ENCODE measurements at regions not wholly inside any gene's neighbourhood (a gene's known extent, or its start where the extent isn't known, plus 50 kb on each side); places are given as distances from the start of the nearest gene placed in this dataset.

DNA sequence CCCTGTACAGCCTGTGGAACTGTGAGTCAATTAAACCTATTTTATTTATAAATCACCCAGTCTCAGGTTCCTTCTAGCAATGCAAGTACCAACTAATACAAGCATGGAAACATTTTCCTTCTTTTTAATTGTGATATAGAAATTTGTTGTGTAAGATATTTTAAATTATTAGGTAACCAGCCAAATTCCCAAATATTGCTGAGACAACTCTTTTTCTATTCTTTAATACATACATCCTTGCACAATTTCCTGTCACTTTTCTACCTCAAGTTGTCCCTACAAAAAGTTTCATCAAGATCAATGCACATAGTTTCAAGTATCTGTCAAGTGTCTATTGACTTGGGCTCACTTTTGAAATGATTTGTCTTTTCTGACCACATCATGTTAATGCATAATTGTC lies 488.6 kb downstream of the ACTL7B start:
- Histone ChIP-seq H3K4me1 (ENCODE audit: insufficient read depth, low read length, severe bottlenecking) (no peaks in the 10 kb centered on the region), H3K79me2 (ENCODE audit: insufficient read depth, low read length) (no peaks in the 10 kb centered on the region), H3K9me3 (ENCODE audit: low read length) (no peaks in the 10 kb centered on the region), H3K9ac (ENCODE audit: low read length) (no peak overlapping the region), H2AFZ (ENCODE audit: low read length) (no peak overlapping the region), H3K27me3 (ENCODE audit: insufficient read depth, low read length) (no peaks in the 10 kb centered on the region), H3K4me2 (ENCODE audit: low read length) (no peak overlapping the region), H3K36me3 (ENCODE audit: insufficient read depth, low read length) (no peaks in the 10 kb centered on the region), H3K4me3 (ENCODE audit: low read depth, low read length, poor library complexity, severe bottlenecking) (no peak overlapping the region), H3K27ac (ENCODE audit: low read depth, low read length, poor library complexity, severe bottlenecking) (no peak overlapping the region), H4K20me1 (ENCODE audit: insufficient read depth, low read length) (no peaks in the 10 kb centered on the region), H3F3A (ENCODE audit: insufficient read depth, low read length) (no peaks in the 10 kb centered on the region), H3K9me2 (ENCODE audit: low read depth, low read length) (no peaks in the 10 kb centered on the region)
- TF ChIP-seq EZH2 (IDR thresholded peaks at IDR 0.05; ENCODE audit: borderline replicate concordance, low read length): no peak
- TF ChIP-seq, protein P1, sequence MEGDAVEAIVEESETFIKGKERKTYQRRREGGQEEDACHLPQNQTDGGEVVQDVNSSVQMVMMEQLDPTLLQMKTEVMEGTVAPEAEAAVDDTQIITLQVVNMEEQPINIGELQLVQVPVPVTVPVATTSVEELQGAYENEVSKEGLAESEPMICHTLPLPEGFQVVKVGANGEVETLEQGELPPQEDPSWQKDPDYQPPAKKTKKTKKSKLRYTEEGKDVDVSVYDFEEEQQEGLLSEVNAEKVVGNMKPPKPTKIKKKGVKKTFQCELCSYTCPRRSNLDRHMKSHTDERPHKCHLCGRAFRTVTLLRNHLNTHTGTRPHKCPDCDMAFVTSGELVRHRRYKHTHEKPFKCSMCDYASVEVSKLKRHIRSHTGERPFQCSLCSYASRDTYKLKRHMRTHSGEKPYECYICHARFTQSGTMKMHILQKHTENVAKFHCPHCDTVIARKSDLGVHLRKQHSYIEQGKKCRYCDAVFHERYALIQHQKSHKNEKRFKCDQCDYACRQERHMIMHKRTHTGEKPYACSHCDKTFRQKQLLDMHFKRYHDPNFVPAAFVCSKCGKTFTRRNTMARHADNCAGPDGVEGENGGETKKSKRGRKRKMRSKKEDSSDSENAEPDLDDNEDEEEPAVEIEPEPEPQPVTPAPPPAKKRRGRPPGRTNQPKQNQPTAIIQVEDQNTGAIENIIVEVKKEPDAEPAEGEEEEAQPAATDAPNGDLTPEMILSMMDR (IDR thresholded peaks at IDR 0.05; ENCODE audit: low read length): no peak

DNA sequence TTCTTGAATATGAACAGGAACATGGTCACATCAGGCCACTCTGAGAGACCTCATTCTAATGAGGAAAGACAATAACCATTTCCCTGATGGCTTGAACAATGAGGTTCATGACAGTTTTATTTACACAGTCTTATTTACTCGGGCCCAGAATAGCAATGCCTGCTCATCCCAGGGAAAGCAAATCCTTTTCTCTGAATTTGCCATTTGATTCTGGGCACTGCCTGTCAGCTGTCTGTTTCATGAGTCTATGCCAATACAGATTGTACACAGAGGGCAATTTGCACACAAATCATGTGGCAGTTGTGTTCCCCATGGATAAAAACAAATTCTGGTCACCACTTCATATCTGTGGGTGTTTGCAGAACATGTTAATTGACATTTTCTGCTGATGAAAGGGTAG lies 492.5 kb downstream of the ACTL7B start:
- no peaks in the 10 kb centered on the region for H4K20me1 ChIP-seq (ENCODE audit: insufficient read depth, low read length)
- no peak overlapping the region for H3K27ac ChIP-seq (ENCODE audit: low read depth, low read length, poor library complexity, severe bottlenecking)

DNA sequence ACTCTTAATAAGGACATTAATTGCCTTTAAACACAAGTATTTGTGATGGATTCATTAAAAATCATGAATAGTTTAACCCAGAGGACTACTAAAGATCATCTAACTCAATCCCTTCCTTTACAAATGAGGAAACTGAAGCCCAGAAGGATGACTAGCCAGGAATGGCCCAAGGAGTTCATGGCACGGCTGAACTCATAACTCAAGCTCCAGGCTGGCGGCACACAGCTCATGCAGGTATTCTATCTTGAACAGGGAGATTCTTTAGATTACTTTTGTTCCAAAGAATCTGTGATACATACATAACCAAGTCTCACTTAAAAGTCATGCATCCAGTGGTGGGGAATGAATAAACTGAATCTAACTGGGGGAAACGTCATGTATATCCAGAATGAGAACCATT lies 495.5 kb downstream of the ACTL7B start:
- TF ChIP-seq, protein P1 (IDR thresholded peaks at IDR 0.05; ENCODE audit: low read length): no peak
- no peak for TF ChIP-seq EZH2 (IDR thresholded peaks at IDR 0.05; ENCODE audit: borderline replicate concordance, low read length)
- H3F3A ChIP-seq (ENCODE audit: insufficient read depth, low read length): no peaks in the 10 kb centered on the region
- H3K79me2 ChIP-seq (ENCODE audit: insufficient read depth, low read length): no peaks in the 10 kb centered on the region
- H3K36me3 ChIP-seq (ENCODE audit: insufficient read depth, low read length): no peaks in the 10 kb centered on the region
- no peak overlapping the region for H2AFZ ChIP-seq (ENCODE audit: low read length)
- H3K4me1 ChIP-seq (ENCODE audit: insufficient read depth, low read length, severe bottlenecking): no peaks in the 10 kb centered on the region
- no peak overlapping the region for H3K9ac ChIP-seq (ENCODE audit: low read length)
- no peak overlapping the region for H3K27ac ChIP-seq (ENCODE audit: low read depth, low read length, poor library complexity, severe bottlenecking)
- no peaks in the 10 kb centered on the region for H3K9me2 ChIP-seq (ENCODE audit: low read depth, low read length)
- H4K20me1 ChIP-seq (ENCODE audit: insufficient read depth, low read length): no peaks in the 10 kb centered on the region
- H3K4me3 ChIP-seq (ENCODE audit: low read depth, low read length, poor library complexity, severe bottlenecking): no peak overlapping the region
- no peak overlapping the region for H3K4me2 ChIP-seq (ENCODE audit: low read length)
- no peaks in the 10 kb centered on the region for H3K27me3 ChIP-seq (ENCODE audit: insufficient read depth, low read length)
- H3K9me3 ChIP-seq (ENCODE audit: low read length): no peaks in the 10 kb centered on the region

More for the DNA sequence above, 492.5 kb downstream of the ACTL7B start:
- Histone ChIP-seq H3K36me3 (ENCODE audit: insufficient read depth, low read length) (no peaks in the 10 kb centered on the region), H3K27me3 (ENCODE audit: insufficient read depth, low read length) (no peaks in the 10 kb centered on the region), H3K79me2 (ENCODE audit: insufficient read depth, low read length) (no peaks in the 10 kb centered on the region), H3K4me2 (ENCODE audit: low read length) (no peak overlapping the region), H3K4me3 (ENCODE audit: low read depth, low read length, poor library complexity, severe bottlenecking) (no peak overlapping the region), H3K9ac (ENCODE audit: low read length) (no peak overlapping the region), H3K9me3 (ENCODE audit: low read length) (no peaks in the 10 kb centered on the region), H3F3A (ENCODE audit: insufficient read depth, low read length) (no peaks in the 10 kb centered on the region), H3K4me1 (ENCODE audit: insufficient read depth, low read length, severe bottlenecking) (no peaks in the 10 kb centered on the region), H3K9me2 (ENCODE audit: low read depth, low read length) (no peaks in the 10 kb centered on the region), H2AFZ (ENCODE audit: low read length) (no peak overlapping the region)
- TF ChIP-seq, protein P1 (IDR thresholded peaks at IDR 0.05; ENCODE audit: low read length): no peak
- no peak for TF ChIP-seq EZH2 (IDR thresholded peaks at IDR 0.05; ENCODE audit: borderline replicate concordance, low read length)

All from OCI-LY1 (cell line).